ENCODE measurements at regions not wholly inside any gene's neighbourhood (a gene's known extent, or its start where the extent isn't known, plus 50 kb on each side); places are given as distances from the start of the nearest gene placed in this dataset.

GRCh38 chr2:150134223-150134857 lies 353.1 kb downstream of the RND3 start:
- POLR2A ChIA-PET: no interaction called here

GRCh38 chr2:150133623-150134022 lies 353.8 kb downstream of the RND3 start:
- ATAC-seq (peak; percentile 98), DNase-seq (ENCODE audit: low read depth, low spot score) (peak; percentile 74)
- Histone ChIP-seq H4K20me1 (ENCODE audit: insufficient read depth) (no peaks in the 10 kb centered on the region), H3K36me3 (ENCODE audit: control insufficient read depth in 1 of 2, insufficient read depth in 2 of 2, low read length in 2 of 2) (no peaks in the 10 kb centered on the region), H3K4me3 (replicated peaks in 1 of 2; ENCODE audit: low read depth in 1 of 2, low read length in 2 of 2) (no peak overlapping the region), H3K27me3 (ENCODE audit: insufficient read depth, low read length) (no peaks in the 10 kb centered on the region), H3K9me2 (ENCODE audit: insufficient read depth) (no peaks in the 10 kb centered on the region), H2AFZ (ENCODE audit: low read depth, low read length, poor library complexity, severe bottlenecking) (peak overlapping the region; percentile 70), H3K9me3 (ENCODE audit: control insufficient read depth in 1 of 2, insufficient read depth in 1 of 2, low read depth in 1 of 2, low read length in 2 of 2) (no peaks in the 10 kb centered on the region), H3K27ac (ENCODE audit: low read depth, low read length) (no peak overlapping the region), H3K79me2 (ENCODE audit: insufficient read depth, low read length) (no peaks in the 10 kb centered on the region), H3K4me2 (ENCODE audit: low read length) (peak overlapping the region; percentile 62), H3K9ac (ENCODE audit: low read length) (peak overlapping the region; percentile 3; the same call in 1 of the 2 replicates), H3K4me1 (ENCODE audit: control insufficient read depth in 1 of 2, insufficient read depth in 2 of 2, low read length in 2 of 2) (peaks cover 9 to 14% of the 10 kb centered on the region in 2 experiments)
- peak; percentile 99 for TF ChIP-seq FOSL1 (IDR thresholded peaks at IDR 0.05; ENCODE audit: low read depth)
- TF ChIP-seq YY1 (IDR thresholded peaks at IDR 0.05; ENCODE audit: extremely low read depth, insufficient replicate concordance, low read depth, low read length): no peak
- no peak for TF ChIP-seq EGR1 (IDR thresholded peaks at IDR 0.05; ENCODE audit: low read depth)
- TF ChIP-seq EZH2phosphoT487 (IDR thresholded peaks at IDR 0.05; ENCODE audit: borderline replicate concordance): no peak
- TF ChIP-seq SRF (IDR thresholded peaks at IDR 0.05; ENCODE audit: low read depth): peak; percentile 87
- no peak for TF ChIP-seq POLR2A (IDR thresholded peaks at IDR 0.05; ENCODE audit: borderline replicate concordance, extremely low read depth, insufficient read depth, insufficient read length)
- peak; percentile 55 for TF ChIP-seq MAX (IDR thresholded peaks at IDR 0.05)
- no peak for TF ChIP-seq ZFX (IDR thresholded peaks at IDR 0.05)
- peak; percentile 97 for TF ChIP-seq JUND (IDR thresholded peaks at IDR 0.05)
- no peak; the same call in 1 of the 2 replicates for TF ChIP-seq ELF1 (IDR thresholded peaks at IDR 0.05; ENCODE audit: borderline replicate concordance, low read depth)
- TF ChIP-seq SIN3A (IDR thresholded peaks at IDR 0.05; ENCODE audit: low read depth): peak; percentile 70
- peak; percentile 97 for TF ChIP-seq CBX3 (IDR thresholded peaks at IDR 0.05; ENCODE audit: low read depth)
- peak; percentile 74 for TF ChIP-seq ATF3 (IDR thresholded peaks at IDR 0.05)
- peak; percentile 68; the same call in 1 of the 2 replicates for TF ChIP-seq CEBPB (IDR thresholded peaks at IDR 0.05; ENCODE audit: low read depth)
- TF ChIP-seq RAD21 (IDR thresholded peaks at IDR 0.05; ENCODE audit: low read depth): no peak
- peak; percentile 75 for TF ChIP-seq SP1 (IDR thresholded peaks at IDR 0.05; ENCODE audit: low read depth)
- peak; percentile 42 for TF ChIP-seq TCF7L2 (IDR thresholded peaks at IDR 0.05; ENCODE audit: borderline replicate concordance, extremely low read depth, insufficient read depth, insufficient read length)
- ChIA-PET CTCF (no interaction called here), RAD21 (ENCODE audit: low non-redundant PET in 1 of 2, low total read pairs in 2 of 2, uncharacterized antibody in 2 of 2, unreplicated experiment in 2 of 2) (no interaction called here), POLR2A (no interaction called here)
- no TSS peak for BruUV-seq (replicated peaks)
- intact Hi-C loops (cut with micrococcal nuclease): loop anchor here (5.0 kb wide), 1 partner anchor 354 kb away; the partner anchor contains the start of gene RND3

More at GRCh38 chr2:150134223-150134857, 353.1 kb downstream of the RND3 start:
- Histone ChIP-seq H3K36me3 (ENCODE audit: control insufficient read depth in 1 of 2, insufficient read depth in 2 of 2, low read length in 2 of 2) (no peaks in the 10 kb centered on the region), H2AFZ (ENCODE audit: low read depth, low read length, poor library complexity, severe bottlenecking) (no peak overlapping the region), H3K27ac (ENCODE audit: low read depth, low read length) (no peak overlapping the region), H3K4me2 (ENCODE audit: low read length) (peak overlapping the region; percentile 62), H3K9me3 (ENCODE audit: control insufficient read depth in 1 of 2, insufficient read depth in 1 of 2, low read depth in 1 of 2, low read length in 2 of 2) (no peaks in the 10 kb centered on the region), H3K79me2 (ENCODE audit: insufficient read depth, low read length) (no peaks in the 10 kb centered on the region), H3K9ac (ENCODE audit: low read length) (no peak overlapping the region), H3K4me3 (replicated peaks in 1 of 2; ENCODE audit: low read depth in 1 of 2, low read length in 2 of 2) (no peak overlapping the region), H4K20me1 (ENCODE audit: insufficient read depth) (no peaks in the 10 kb centered on the region), H3K27me3 (ENCODE audit: insufficient read depth, low read length) (no peaks in the 10 kb centered on the region), H3K9me2 (ENCODE audit: insufficient read depth) (no peaks in the 10 kb centered on the region), H3K4me1 (ENCODE audit: control insufficient read depth in 1 of 2, insufficient read depth in 2 of 2, low read length in 2 of 2) (peaks cover 9 to 14% of the 10 kb centered on the region in 2 experiments)
- CTCF ChIA-PET: no interaction called here
- no TSS peak for BruUV-seq (replicated peaks)
- ATAC-seq: no peak
- RAD21 ChIA-PET (ENCODE audit: low non-redundant PET in 1 of 2, low total read pairs in 2 of 2, uncharacterized antibody in 2 of 2, unreplicated experiment in 2 of 2): no interaction called here
- DNase-seq (ENCODE audit: low read depth, low spot score): no peak
- intact Hi-C loops (cut with micrococcal nuclease): loop anchor here (5.0 kb wide), 1 partner anchor 353 kb away; the partner anchor contains the start of gene RND3
- TF ChIP-seq FOSL1 (IDR thresholded peaks at IDR 0.05; ENCODE audit: low read depth): no peak
